CD4-positive, alpha-beta memory T cell (primary cell): ENCODE measurements at regions not wholly inside any gene's neighbourhood (a gene's known extent, or its start where the extent isn't known, plus 50 kb on each side); places are given as distances from the start of the nearest gene placed in this dataset.
"Not testable (repeated sequence)": the region's sequence is repeated elsewhere in the genome, so short reads cannot be mapped to it uniquely, and the experiment has no call there.

ENCODE experiments used
- CTCF ChIA-PET: fragments of 350-600 bp; sonication (Branson Sonifier 250); formaldehyde crosslinking; loops from one replicate; lab custom pipeline; 2021; ENCODE audit warnings: inconsistent platforms; ENCODE audit not compliant: partially characterized antibody; lab: Charles Lee
- POLR2A ChIA-PET: fragments of 350-600 bp; sonication (Branson Sonifier 250); formaldehyde crosslinking; loops from one replicate; lab custom pipeline; 2021; ENCODE audit not compliant: partially characterized antibody; lab: Charles Lee
- DNase-seq, 5 donors: peaks; one replicate each; pipeline versions ENCODE4 v3.0.0 to v3.0.0-alpha.2; 2020 to 2022; ENCODE audit warnings: mixed read lengths in 1 of 5
- H3K27ac ChIP-seq: one replicate; pipeline ENCODE4 v1.7.0; 2013; ENCODE audit warnings: low read depth, low read length
- H3K27me3 ChIP-seq: 2 replicates; pipeline ENCODE4 v1.7.0; 2013; ENCODE audit warnings: mild to moderate bottlenecking, low read length, moderate library complexity; ENCODE audit not compliant: insufficient read depth
- H3K36me3 ChIP-seq: 2 replicates; pipeline ENCODE4 v1.7.0; 2013; ENCODE audit warnings: mild to moderate bottlenecking, low read length, moderate library complexity; ENCODE audit not compliant: insufficient read depth
- H3K4me1 ChIP-seq: 2 replicates; pipeline ENCODE4 v1.7.0; 2013; ENCODE audit warnings: mild to moderate bottlenecking, low read length, moderate library complexity; ENCODE audit not compliant: insufficient read depth
- H3K4me3 ChIP-seq, 2 donors: one replicate each; pipeline ENCODE4 v1.7.0; 2013; ENCODE audit warnings: low read length in 2 of 2, mild to moderate bottlenecking in 1 of 2
- H3K9me3 ChIP-seq, 2 donors: one replicate each; pipeline ENCODE4 v1.7.0; 2013; ENCODE audit warnings: low read length in 2 of 2, control low read depth in 1 of 2; ENCODE audit not compliant: control insufficient read depth in 1 of 2
- H3K27ac Mint-ChIP-seq, 7 donors: one replicate each; pipeline ENCODE4 v1.8.0; 2020 to 2021; ENCODE audit warnings: mixed read lengths in 7 of 7, mild to moderate bottlenecking in 6 of 7, inconsistent platforms in 3 of 7, moderate library complexity in 3 of 7
- H3K27me3 Mint-ChIP-seq, 2 donors: one replicate each; pipeline ENCODE4 v1.8.0; 2020 to 2021; ENCODE audit warnings: mixed read lengths in 2 of 2
- H3K36me3 Mint-ChIP-seq, 2 donors: one replicate each; pipeline ENCODE4 v1.8.0; 2020 to 2021; ENCODE audit warnings: mixed read lengths in 2 of 2, inconsistent platforms in 1 of 2, mild to moderate bottlenecking in 1 of 2
- H3K4me1 Mint-ChIP-seq, 4 donors: one replicate each; pipeline ENCODE4 v1.8.0; 2020 to 2021; ENCODE audit warnings: mixed read lengths in 4 of 4, mild to moderate bottlenecking in 1 of 4
- H3K4me3 Mint-ChIP-seq, 8 donors: one replicate each; pipeline ENCODE4 v1.8.0; 2020 to 2021; ENCODE audit warnings: mixed read lengths in 8 of 8, mild to moderate bottlenecking in 7 of 8, moderate library complexity in 6 of 8, inconsistent platforms in 3 of 8
- H3K9me3 Mint-ChIP-seq, 8 donors: one replicate each; pipeline ENCODE4 v1.8.0; 2020 to 2021; ENCODE audit warnings: mixed read lengths in 8 of 8, mild to moderate bottlenecking in 5 of 8, inconsistent platforms in 3 of 8, moderate library complexity in 1 of 8
- intact Hi-C: fragments of 100-400 bp; cut with micrococcal nuclease; formaldehyde crosslinking; loops from one replicate; pipeline ENCODE4 v1.15.1; 2023

DNA sequence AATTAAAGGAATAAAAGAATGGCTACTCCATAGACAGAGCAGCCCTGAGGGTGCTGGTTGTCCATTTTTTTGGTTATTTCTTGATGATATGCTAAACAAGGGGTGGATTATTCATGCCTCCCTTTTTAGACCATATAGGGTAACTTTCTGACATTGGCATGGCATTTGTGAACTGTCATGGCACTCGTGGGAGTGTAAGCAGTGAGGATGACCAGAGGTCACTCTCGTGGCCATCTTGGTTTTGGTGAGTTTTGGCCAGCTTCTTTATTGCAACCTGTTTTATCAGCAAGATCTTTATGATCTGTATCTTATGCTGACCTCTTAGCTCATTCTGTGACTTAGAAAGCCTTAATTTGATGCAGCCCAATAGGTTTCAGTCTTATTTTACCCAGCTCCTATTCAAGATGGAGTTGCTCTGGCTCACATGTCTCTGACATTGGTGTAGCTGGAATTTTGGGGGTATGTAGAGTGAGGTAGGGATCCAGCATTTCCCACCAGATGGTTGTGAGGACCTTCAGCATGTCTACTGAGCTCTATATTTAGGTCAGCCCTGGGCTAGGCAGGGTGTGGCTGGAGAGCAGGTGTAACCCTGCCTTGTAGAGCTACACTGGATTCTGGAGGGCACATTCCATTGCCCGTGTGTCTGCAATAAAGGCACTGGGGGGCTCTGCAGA is 103.5 kb upstream of the SLC38A2 start:
- Histone ChIP-seq H3K27ac (no peak overlapping the region), H3K36me3 (no peaks in the 10 kb centered on the region), H3K4me3 (no peak overlapping the region), H3K27me3 (no peaks in the 10 kb centered on the region), H3K9me3 (no peaks in the 10 kb centered on the region), H3K4me1 (no peaks in the 10 kb centered on the region)
- H3K27me3 Mint-ChIP-seq, result no peaks in the 10 kb centered on the region
- DNase-seq, result no peak
- H3K27ac Mint-ChIP-seq, result peak overlapping the region in 1 of 7 donors; percentile 16
- ChIA-PET POLR2A (no interaction called here), CTCF (interaction anchor here (1.1 kb wide), 1 partner anchor 45 kb away, joined by 4 read pairs; no protein-coding TSS in a partner anchor)
- peaks cover 0 to 5% (median 3%) of the 10 kb centered on the region in 4 donors for H3K4me1 Mint-ChIP-seq
- H3K9me3 Mint-ChIP-seq, result peaks cover 0 to 3% (median 0%) of the 10 kb centered on the region in 8 donors
- peaks cover 0 to 18% of the 10 kb centered on the region in 2 donors for H3K36me3 Mint-ChIP-seq
- H3K4me3 Mint-ChIP-seq, result no peak overlapping the region
- intact Hi-C loops, result no loop called here

DNA sequence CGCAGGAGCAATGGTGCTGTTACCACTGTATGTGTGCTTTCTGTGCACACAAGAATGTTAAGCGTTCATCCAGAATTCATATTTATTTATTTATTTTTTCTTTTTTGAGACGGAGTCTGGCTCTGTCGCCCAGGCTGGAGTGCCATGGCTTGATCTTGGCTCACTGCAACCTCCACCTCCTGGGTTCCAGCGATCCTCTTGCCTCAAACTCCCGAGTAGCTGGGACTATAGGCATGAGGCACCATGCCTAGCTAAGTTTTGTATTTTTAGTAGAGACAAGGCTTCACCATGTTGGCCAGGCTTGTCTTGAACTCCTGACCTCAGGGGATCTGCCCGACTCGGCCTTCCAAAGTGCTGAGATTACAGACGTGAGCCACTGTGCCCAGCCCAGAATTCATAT is 101.8 kb upstream of the SLC38A2 start:
- H3K4me3 ChIP-seq, CTCF ChIA-PET, H3K4me3 Mint-ChIP-seq, H3K27ac ChIP-seq, H3K9me3 ChIP-seq, POLR2A ChIA-PET, H3K36me3 ChIP-seq, H3K4me1 ChIP-seq, H3K9me3 Mint-ChIP-seq, DNase-seq, H3K27me3 ChIP-seq, intact Hi-C loops, H3K27me3 Mint-ChIP-seq: not testable (repeated sequence)
- peaks cover 0 to 13% of the 10 kb centered on the region in 2 donors for H3K36me3 Mint-ChIP-seq
- H3K27ac Mint-ChIP-seq, result peak overlapping the region in 1 of 7 donors; percentile 36
- peaks cover 9 to 15% (median 10%) of the 10 kb centered on the region in 4 donors for H3K4me1 Mint-ChIP-seq

DNA sequence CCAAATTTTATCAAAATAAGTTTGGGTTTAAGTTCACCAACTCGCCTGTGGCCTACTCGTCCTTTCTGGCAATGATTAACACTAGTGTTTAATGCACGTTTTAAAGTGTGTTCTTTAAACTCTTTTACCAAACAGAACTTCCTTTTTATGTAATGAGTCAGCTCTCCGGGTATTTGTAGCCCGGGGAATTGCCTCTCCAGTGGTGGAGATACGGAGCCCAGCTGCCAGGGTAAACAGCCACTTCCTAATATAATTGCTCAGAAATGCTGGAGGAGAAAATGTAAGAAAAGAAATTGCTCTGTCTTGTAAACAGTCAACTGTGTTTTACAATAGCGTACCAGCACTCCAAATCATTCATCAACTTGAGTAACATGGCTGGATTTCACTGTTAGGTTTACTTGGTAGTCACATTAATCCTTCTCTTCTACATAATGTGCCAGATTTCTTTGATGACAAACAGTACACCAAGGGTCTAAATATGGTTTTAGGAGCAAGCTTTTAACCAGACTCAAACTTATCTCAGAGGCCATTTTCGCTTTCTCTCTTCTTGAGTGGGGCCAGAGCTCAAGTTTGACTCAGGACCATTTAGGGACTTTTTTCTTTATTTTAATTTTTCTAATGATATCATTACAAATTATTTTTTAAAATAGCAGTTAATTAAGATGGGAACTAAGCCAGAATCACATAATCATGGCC is 101.2 kb upstream of the SLC38A2 start:
- Mint-ChIP-seq H3K4me3 (peak overlapping the region in 2 of 8 donors; percentile 17 to 50), H3K36me3 (peaks cover 0 to 8% of the 10 kb centered on the region in 2 donors), H3K27ac (peak overlapping the region in 2 of 7 donors; percentile 22 to 48), H3K4me1 (peaks cover 9 to 15% (median 10%) of the 10 kb centered on the region in 4 donors), H3K9me3 (no peaks in the 10 kb centered on the region), H3K27me3 (no peaks in the 10 kb centered on the region)
- H3K9me3 ChIP-seq, result no peaks in the 10 kb centered on the region
- no peaks in the 10 kb centered on the region for H3K36me3 ChIP-seq
- POLR2A ChIA-PET, result no interaction called here
- no peak overlapping the region for H3K4me3 ChIP-seq
- intact Hi-C loops, result no loop called here
- H3K4me1 ChIP-seq, result peaks cover 9% of the 10 kb centered on the region
- no peaks in the 10 kb centered on the region for H3K27me3 ChIP-seq
- CTCF ChIA-PET, result no interaction called here
- H3K27ac ChIP-seq, result no peak overlapping the region
- DNase-seq, result no peak

DNA sequence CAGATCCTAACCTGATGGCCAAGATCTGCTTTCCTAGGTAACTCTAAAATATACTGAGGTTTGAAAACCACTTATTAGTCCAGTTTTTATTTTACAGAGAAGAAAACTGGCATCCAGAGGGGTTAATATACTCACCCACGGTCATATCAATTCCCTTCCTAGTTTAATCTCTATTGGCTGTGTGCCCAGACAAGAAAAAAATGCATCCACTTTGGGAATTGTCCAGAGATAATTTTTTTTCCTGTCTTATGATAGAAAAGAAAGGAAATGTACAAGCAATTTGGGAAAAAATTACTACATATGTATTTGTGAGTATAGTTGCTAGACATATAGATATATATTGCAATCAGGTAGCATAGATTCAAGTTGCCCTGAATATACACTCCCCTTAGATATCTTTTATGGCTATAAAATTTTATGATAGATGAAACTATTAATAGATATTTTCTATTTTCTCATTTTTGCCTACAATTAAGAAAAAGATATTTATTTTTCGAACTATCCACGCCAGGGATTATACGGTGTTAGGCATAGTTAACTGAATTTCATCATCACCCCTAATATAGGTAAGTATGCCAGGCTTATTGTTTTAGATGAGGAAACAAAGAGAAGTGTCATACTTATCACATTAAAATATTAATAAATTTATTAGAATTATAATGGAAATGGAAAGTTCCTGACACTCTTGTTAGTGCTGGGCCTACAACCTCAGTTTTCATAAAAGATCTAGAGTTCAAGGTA is 100.5 kb upstream of the SLC38A2 start:
- H3K4me3 ChIP-seq, result no peak overlapping the region
- peaks cover 0 to 7% of the 10 kb centered on the region in 2 donors for H3K36me3 Mint-ChIP-seq
- H3K9me3 ChIP-seq, result no peaks in the 10 kb centered on the region
- H3K36me3 ChIP-seq, result no peaks in the 10 kb centered on the region
- no peak overlapping the region for H3K4me3 Mint-ChIP-seq
- H3K27me3 Mint-ChIP-seq, result no peaks in the 10 kb centered on the region
- no peaks in the 10 kb centered on the region for H3K27me3 ChIP-seq
- POLR2A ChIA-PET, result no interaction called here
- intact Hi-C loops, result no loop called here
- H3K27ac Mint-ChIP-seq, result no peak overlapping the region
- H3K9me3 Mint-ChIP-seq, result no peaks in the 10 kb centered on the region
- H3K4me1 Mint-ChIP-seq, result peaks cover 9 to 15% (median 10%) of the 10 kb centered on the region in 4 donors
- H3K4me1 ChIP-seq, result peaks cover 9% of the 10 kb centered on the region
- CTCF ChIA-PET, result no interaction called here
- no peak for DNase-seq
- H3K27ac ChIP-seq, result no peak overlapping the region

DNA sequence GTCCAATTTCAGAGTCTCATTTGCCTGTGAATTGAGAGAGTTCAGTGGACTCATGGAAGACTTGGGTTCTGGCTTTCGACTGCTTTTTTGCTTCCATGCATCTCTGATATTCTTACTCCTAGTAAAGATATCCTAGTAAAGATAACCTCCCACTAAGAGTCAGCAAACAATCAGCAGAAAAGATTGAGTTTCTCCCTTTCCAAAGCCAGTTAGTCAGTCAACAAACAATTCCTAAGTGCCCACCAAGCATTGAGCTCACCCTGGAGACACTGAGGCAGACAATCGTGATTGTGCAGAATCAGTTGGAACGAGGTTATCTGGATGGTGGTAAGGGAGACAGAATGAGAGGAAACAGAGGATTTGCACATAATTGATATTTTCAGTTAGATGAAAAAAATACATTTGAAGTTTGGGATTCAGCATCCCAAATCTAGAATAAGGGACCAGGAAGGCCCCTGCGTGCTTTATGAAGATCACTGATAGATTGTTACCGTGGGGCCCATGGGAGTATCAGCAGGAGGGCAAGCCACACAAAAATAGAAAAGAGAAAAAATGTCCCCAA is 99.7 kb upstream of the SLC38A2 start:
- no peak for DNase-seq
- Mint-ChIP-seq H3K36me3 (no peaks in the 10 kb centered on the region), H3K27ac (peak overlapping the region in 1 of 7 donors; percentile 2), H3K9me3 (no peaks in the 10 kb centered on the region), H3K4me3 (no peak overlapping the region), H3K27me3 (no peaks in the 10 kb centered on the region), H3K4me1 (peaks cover 9 to 15% (median 10%) of the 10 kb centered on the region in 4 donors)
- H3K4me3 ChIP-seq, result no peak overlapping the region
- CTCF ChIA-PET, result no interaction called here
- intact Hi-C loops, result no loop called here
- POLR2A ChIA-PET, result no interaction called here
- H3K4me1 ChIP-seq, result peaks cover 9% of the 10 kb centered on the region
- H3K9me3 ChIP-seq, result no peaks in the 10 kb centered on the region
- H3K27ac ChIP-seq, result no peak overlapping the region
- H3K36me3 ChIP-seq, result no peaks in the 10 kb centered on the region
- H3K27me3 ChIP-seq, result no peaks in the 10 kb centered on the region

DNA sequence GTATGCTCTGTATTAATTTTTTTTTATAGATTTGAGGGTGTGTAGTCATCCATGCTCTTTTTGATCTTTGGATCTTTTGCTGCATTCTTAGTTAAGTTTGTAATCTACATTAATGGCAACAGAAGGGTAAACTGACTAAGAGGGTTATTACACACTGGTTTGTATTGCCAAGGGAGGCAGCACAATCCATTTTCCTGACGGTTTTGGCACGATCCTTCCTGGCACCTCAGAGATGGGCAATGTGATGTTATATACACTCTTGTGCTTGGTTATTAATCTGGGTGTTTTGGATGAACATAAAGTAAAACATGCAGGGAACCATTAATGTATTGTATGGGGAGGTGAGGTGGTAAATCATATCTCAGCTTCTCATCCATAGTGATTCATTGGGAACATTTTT is 98.8 kb upstream of the SLC38A2 start:
- no peaks in the 10 kb centered on the region for H3K27me3 Mint-ChIP-seq
- ChIA-PET CTCF (interaction anchor here (0.6 kb wide), 1 partner anchor 267 kb away, joined by 3 read pairs; no protein-coding TSS in a partner anchor), POLR2A (no interaction called here)
- H3K27me3 ChIP-seq, result no peaks in the 10 kb centered on the region
- no peak overlapping the region for H3K4me3 ChIP-seq
- no peaks in the 10 kb centered on the region for H3K9me3 ChIP-seq
- H3K4me1 ChIP-seq, result peaks cover 9% of the 10 kb centered on the region
- H3K9me3 Mint-ChIP-seq, result no peaks in the 10 kb centered on the region
- no peak for DNase-seq
- no peak overlapping the region for H3K4me3 Mint-ChIP-seq
- no peak overlapping the region for H3K27ac ChIP-seq
- H3K36me3 ChIP-seq, result no peaks in the 10 kb centered on the region
- intact Hi-C loops, result no loop called here
- no peak overlapping the region for H3K27ac Mint-ChIP-seq
- H3K4me1 Mint-ChIP-seq, result peaks cover 9 to 15% (median 10%) of the 10 kb centered on the region in 4 donors
- peaks cover 0 to 2% of the 10 kb centered on the region in 2 donors for H3K36me3 Mint-ChIP-seq

DNA sequence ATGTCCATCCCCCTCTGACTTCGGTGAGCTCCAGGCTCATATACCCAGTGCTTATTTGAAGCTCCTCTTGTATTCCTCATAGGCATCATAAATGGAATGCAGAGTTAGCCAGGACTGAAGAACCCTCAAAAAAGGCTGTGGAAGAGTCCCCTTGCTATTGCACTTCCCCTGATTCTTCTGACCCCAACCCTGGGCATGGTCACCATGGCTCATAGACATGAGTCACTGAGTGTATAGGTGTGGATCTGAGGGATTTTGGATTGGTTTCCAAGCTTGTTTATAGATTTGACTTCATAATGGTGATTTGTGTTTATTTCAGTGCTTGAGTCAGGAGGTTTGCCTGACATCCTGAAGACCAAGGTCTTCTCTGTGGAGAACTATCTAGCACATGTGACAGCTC is 98.4 kb upstream of the SLC38A2 start:
- Histone ChIP-seq H3K27me3 (no peaks in the 10 kb centered on the region), H3K9me3 (no peaks in the 10 kb centered on the region), H3K27ac (no peak overlapping the region), H3K4me3 (no peak overlapping the region), H3K36me3 (no peaks in the 10 kb centered on the region), H3K4me1 (peaks cover 9% of the 10 kb centered on the region)
- CTCF ChIA-PET, result interaction anchor here (1.1 to 1.2 kb wide), 2 partner anchors 12 to 346 kb away, joined by 4 read pairs; no protein-coding TSS in a partner anchor
- Mint-ChIP-seq H3K9me3 (no peaks in the 10 kb centered on the region), H3K27me3 (no peaks in the 10 kb centered on the region), H3K4me3 (no peak overlapping the region), H3K4me1 (peaks cover 9 to 15% (median 11%) of the 10 kb centered on the region in 4 donors), H3K27ac (no peak overlapping the region), H3K36me3 (peaks cover 0 to 4% of the 10 kb centered on the region in 2 donors)
- no peak for DNase-seq
- POLR2A ChIA-PET, result interaction anchor here (0.8 kb wide), 1 partner anchor 100 kb away, joined by 3 read pairs; no protein-coding TSS in a partner anchor
- intact Hi-C loops, result no loop called here
